ENCODE measurements at regions not wholly inside any gene's neighbourhood (a gene's known extent, or its start where the extent isn't known, plus 50 kb on each side); places are given as distances from the start of the nearest gene placed in this dataset.
"Not testable (repeated sequence)": the region's sequence is repeated elsewhere in the genome, so short reads cannot be mapped to it uniquely, and the experiment has no call there.

DNA sequence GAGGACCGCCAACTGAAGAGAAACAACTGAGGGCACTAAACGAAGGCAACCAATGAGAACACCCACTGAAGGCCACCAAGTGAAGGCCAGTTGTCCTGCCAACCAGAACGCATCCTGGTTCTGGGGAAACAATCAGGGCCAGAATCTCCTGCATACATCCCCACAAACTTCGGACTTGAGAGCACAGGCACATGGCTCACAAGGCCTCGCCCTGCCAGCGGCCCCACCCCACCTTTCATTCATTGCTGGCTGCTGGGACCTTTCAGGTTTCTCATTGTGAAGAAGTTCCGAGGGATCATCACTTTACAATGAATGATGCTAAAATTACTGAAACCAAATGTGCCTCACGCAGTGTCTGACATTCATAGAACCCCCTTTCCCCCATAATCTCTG lies 79.2 kb upstream of the ABI1 start:
- ATAC-seq (no peak), DNase-seq (no peak)
- Histone ChIP-seq H3K4me3 (no peak overlapping the region), H3K36me3 (no peaks in the 10 kb centered on the region), H3K27me3 (ENCODE audit: low read depth) (no peaks in the 10 kb centered on the region), H3K4me1 (no peaks in the 10 kb centered on the region), H3K27ac (no peak overlapping the region), H3K9me3 (no peaks in the 10 kb centered on the region)
- TF ChIP-seq, protein P1, sequence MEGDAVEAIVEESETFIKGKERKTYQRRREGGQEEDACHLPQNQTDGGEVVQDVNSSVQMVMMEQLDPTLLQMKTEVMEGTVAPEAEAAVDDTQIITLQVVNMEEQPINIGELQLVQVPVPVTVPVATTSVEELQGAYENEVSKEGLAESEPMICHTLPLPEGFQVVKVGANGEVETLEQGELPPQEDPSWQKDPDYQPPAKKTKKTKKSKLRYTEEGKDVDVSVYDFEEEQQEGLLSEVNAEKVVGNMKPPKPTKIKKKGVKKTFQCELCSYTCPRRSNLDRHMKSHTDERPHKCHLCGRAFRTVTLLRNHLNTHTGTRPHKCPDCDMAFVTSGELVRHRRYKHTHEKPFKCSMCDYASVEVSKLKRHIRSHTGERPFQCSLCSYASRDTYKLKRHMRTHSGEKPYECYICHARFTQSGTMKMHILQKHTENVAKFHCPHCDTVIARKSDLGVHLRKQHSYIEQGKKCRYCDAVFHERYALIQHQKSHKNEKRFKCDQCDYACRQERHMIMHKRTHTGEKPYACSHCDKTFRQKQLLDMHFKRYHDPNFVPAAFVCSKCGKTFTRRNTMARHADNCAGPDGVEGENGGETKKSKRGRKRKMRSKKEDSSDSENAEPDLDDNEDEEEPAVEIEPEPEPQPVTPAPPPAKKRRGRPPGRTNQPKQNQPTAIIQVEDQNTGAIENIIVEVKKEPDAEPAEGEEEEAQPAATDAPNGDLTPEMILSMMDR (IDR thresholded peaks at IDR 0.05) = no peak
- intact Hi-C loops (cut with DNase I) = no loop called here

DNA sequence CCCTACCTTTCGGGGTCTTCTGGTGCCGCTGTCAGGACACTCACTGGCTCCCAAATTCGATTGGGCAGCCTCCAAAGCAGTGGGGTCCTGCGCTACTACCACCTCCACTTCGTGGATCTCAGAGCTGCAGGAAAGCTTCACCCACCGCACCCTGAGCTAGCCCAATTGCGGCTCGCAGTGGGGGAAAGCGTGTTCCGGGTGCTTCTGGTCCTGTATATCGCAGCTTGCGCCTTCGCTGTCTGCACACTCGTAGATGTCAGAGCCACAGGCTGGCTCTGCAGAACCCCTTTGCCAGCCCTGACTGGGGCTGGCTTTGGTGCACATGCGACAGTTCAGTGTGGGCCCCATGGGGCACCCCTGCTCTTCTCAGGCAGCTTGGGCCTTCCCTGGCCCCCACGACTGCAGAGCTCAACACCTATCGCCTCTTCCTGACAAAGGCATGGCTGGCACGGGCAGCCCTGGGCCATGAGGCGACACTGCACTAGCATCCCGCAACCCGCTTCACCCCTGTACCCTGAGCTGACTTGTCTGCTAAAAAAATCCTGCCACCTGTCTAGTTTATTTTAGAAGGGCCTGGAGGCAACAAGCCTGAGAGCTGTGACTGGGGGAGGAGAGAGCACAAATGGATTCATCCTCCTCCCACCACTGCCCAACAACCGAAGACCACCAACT lies 78.7 kb upstream of the ABI1 start:
- ATAC-seq = peak; percentile 36 to 45
- H3K27me3 ChIP-seq (ENCODE audit: low read depth) = no peaks in the 10 kb centered on the region
- H3K27ac ChIP-seq = no peak overlapping the region
- H3K4me3 ChIP-seq = no peak overlapping the region
- DNase-seq = no peak
- intact Hi-C loops (cut with DNase I) = no loop called here
- TF ChIP-seq, protein P1 (IDR thresholded peaks at IDR 0.05) = no peak
- no peaks in the 10 kb centered on the region for H3K4me1 ChIP-seq
- no peaks in the 10 kb centered on the region for H3K36me3 ChIP-seq
- no peaks in the 10 kb centered on the region for H3K9me3 ChIP-seq

DNA sequence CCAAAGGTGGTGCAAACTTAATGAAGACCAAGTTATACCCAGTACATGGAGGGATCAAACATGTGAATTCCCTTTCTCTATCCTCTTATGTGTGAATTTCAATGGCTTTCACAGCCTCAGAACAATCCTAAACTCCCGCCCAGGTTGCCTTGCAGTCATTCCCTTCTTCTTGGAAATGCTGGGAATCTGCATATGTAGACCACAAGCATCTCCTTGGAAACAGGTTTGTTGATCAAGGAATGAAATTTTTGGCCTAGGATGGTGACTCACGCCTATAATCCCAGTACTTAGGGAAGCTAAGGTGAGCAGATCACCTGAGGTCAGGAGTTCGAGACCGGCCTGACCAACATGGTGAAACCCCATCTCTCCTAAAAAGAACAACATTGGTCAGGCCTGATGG lies 77.8 kb upstream of the ABI1 start:
- TF ChIP-seq, protein P1 (IDR thresholded peaks at IDR 0.05) = no peak
- no peaks in the 10 kb centered on the region for H3K27me3 ChIP-seq (ENCODE audit: low read depth)
- H3K27ac ChIP-seq = no peak overlapping the region
- no peak for DNase-seq
- no peaks in the 10 kb centered on the region for H3K9me3 ChIP-seq
- no peaks in the 10 kb centered on the region for H3K36me3 ChIP-seq
- intact Hi-C loops (cut with DNase I) = no loop called here
- H3K4me1 ChIP-seq = no peaks in the 10 kb centered on the region
- ATAC-seq = no peak
- H3K4me3 ChIP-seq = no peak overlapping the region

DNA sequence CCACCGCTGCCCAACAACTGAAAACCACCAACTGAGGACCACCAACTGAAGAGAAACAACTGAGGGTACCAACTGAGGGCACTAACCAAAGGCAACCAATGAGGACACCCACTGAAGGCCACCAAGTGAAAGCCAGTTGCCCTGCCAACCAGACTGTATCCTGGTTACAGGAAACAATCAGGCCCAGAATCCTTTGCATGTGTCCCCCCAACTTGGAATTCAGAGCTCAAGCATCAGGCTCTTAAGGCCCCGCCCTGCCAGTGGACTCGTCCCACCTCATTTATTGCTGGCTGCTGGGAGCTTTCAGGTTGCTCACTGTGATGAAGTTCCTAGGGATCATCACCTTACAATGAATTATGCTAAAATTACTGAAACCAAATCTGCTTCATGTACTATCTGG lies 76.6 kb upstream of the ABI1 start:
- TF ChIP-seq, protein P1 (IDR thresholded peaks at IDR 0.05) = no peak
- no peak overlapping the region for H3K4me3 ChIP-seq
- intact Hi-C loops (cut with DNase I) = no loop called here
- DNase-seq (no peak), ATAC-seq (no peak)
- no peaks in the 10 kb centered on the region for H3K9me3 ChIP-seq
- no peaks in the 10 kb centered on the region for H3K36me3 ChIP-seq
- no peaks in the 10 kb centered on the region for H3K27me3 ChIP-seq (ENCODE audit: low read depth)
- no peaks in the 10 kb centered on the region for H3K4me1 ChIP-seq
- H3K27ac ChIP-seq = no peak overlapping the region

DNA sequence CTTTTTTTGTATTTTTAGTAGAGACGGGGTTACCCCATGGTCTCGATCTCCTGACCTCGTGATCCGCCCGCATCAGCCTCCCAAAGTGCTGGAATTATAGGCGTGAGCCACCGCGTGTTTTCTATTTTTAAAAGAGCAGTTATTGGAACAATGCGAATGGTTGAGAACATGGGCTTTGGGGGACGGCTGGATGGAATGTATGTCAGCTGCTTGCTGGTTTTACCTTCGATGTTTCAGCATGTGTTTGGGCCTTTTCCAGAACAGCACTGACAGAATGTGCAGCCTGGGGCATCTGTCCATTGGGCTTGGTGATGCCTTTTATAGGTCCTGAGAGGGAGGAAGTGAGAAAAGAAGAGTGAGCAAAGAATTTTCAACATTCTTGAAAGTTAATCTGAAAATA lies 73.4 kb upstream of the ABI1 start:
- ATAC-seq; H3K4me3 ChIP-seq; H3K36me3 ChIP-seq; H3K27me3 ChIP-seq (ENCODE audit: low read depth); intact Hi-C loops (cut with DNase I); H3K27ac ChIP-seq; DNase-seq; H3K9me3 ChIP-seq; H3K4me1 ChIP-seq: not testable (repeated sequence)

DNA sequence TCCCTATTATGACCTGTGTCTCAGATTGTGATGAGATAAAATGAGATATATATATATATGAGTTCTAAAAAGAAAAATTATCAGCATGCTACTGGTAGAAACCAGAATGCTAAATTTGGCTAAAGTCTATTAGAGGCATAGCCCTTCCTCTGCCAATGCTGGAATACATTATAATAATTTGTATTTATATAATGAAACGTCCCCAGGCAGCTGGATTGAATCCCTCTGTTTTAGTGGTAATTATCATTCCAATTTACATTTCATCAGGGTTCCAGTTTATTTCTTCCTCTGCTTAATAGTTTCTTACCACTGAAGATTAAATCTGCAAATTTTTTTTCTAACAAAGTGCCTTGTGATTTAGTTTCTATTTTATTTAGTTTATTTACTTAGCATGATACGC lies 71.8 kb upstream of the ABI1 start:
- Histone ChIP-seq H3K4me3 (no peak overlapping the region), H3K27me3 (ENCODE audit: low read depth) (no peaks in the 10 kb centered on the region), H3K36me3 (no peaks in the 10 kb centered on the region), H3K9me3 (no peaks in the 10 kb centered on the region), H3K4me1 (no peaks in the 10 kb centered on the region), H3K27ac (no peak overlapping the region)
- DNase-seq = no peak
- intact Hi-C loops (cut with DNase I) = no loop called here
- TF ChIP-seq, protein P1 (IDR thresholded peaks at IDR 0.05) = no peak
- no peak for ATAC-seq

Measured in lower lobe of right lung (tissue), 2 donors.